ENCODE measurements at regions not wholly inside any gene's neighbourhood (a gene's known extent, or its start where the extent isn't known, plus 50 kb on each side); places are given as distances from the start of the nearest gene placed in this dataset.

DNA sequence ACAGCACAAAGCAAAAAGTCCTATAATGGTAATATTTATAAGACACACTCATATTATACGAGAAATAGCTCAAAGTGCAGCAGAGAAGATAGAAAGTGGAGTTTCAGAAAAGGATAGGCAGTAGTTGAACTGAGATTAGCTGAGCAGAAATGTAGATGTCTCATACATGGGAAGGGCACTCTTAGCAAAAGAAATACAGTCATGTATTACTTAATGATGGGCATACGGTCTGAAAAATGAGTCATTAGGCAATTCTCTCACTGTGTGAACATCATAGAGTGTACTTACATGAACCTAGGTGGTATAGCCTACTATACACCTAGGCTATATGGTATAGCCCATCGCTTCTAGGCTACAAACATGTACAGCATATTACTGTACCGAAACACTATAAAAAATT lies 671.3 kb downstream of the RPS29 start:
- DNase-seq (ENCODE audit: low spot score), result no peak
- H3K27ac ChIP-seq, result no peak overlapping the region
- ChIA-PET POLR2A (ENCODE audit: low non-redundant PET) (no interaction called here), CTCF (no interaction called here)
- TF ChIP-seq, protein P1, sequence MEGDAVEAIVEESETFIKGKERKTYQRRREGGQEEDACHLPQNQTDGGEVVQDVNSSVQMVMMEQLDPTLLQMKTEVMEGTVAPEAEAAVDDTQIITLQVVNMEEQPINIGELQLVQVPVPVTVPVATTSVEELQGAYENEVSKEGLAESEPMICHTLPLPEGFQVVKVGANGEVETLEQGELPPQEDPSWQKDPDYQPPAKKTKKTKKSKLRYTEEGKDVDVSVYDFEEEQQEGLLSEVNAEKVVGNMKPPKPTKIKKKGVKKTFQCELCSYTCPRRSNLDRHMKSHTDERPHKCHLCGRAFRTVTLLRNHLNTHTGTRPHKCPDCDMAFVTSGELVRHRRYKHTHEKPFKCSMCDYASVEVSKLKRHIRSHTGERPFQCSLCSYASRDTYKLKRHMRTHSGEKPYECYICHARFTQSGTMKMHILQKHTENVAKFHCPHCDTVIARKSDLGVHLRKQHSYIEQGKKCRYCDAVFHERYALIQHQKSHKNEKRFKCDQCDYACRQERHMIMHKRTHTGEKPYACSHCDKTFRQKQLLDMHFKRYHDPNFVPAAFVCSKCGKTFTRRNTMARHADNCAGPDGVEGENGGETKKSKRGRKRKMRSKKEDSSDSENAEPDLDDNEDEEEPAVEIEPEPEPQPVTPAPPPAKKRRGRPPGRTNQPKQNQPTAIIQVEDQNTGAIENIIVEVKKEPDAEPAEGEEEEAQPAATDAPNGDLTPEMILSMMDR (conservative IDR thresholded peaks at IDR 0.05; ENCODE audit: low read depth), result no peak

DNA sequence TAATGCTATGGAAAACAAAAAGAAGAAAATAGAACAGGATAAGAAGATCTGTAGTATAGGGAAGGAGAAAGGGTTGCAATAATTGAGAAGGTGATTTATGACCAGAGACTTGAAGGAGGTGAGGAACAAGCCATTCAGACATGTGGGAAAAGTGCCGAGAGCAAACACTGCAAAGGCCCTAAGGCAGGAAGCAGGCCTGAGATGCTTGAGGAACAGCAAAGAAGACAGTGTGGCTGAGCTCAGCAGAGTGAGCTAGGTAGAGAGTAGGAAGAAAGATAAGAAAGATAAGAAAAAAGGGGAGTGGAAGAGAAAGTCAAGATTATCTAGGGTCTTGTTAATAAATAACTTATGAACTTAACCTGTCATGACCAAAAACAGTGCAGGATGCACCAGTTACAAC lies 671.8 kb downstream of the RPS29 start:
- CTCF ChIA-PET, result no interaction called here
- no peak overlapping the region for H3K27ac ChIP-seq
- no peak for DNase-seq (ENCODE audit: low spot score)
- POLR2A ChIA-PET (ENCODE audit: low non-redundant PET), result no interaction called here
- TF ChIP-seq, protein P1 (conservative IDR thresholded peaks at IDR 0.05; ENCODE audit: low read depth), result no peak

DNA sequence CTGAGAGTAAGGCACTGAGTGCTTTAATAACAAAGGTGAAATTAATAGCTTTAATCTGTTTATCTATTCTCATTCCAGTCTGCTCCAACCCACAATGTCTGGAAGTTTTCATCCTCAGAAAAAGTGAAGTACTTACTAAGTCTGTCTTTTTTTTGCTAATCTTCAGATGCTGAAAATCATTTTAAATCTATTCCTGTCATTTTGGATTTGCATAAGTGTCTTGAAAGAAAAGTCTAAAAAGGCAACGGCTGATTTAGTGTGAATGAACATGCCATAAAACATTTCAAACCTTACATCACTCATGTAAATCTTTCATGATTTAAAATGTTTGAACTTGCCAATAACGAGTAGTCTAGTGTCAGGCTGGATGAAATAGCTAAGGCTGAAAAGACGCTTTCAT lies 685.6 kb downstream of the RPS29 start:
- ChIA-PET CTCF (interaction anchor here (0.6 to 0.7 kb wide), 2 partner anchors 20 to 433 kb away, joined by 5 to 6 read pairs; no protein-coding TSS in a partner anchor), POLR2A (ENCODE audit: low non-redundant PET) (no interaction called here)
- no peak overlapping the region for H3K27ac ChIP-seq
- no peak for DNase-seq (ENCODE audit: low spot score)
- TF ChIP-seq, protein P1 (conservative IDR thresholded peaks at IDR 0.05; ENCODE audit: low read depth), result no peak

DNA sequence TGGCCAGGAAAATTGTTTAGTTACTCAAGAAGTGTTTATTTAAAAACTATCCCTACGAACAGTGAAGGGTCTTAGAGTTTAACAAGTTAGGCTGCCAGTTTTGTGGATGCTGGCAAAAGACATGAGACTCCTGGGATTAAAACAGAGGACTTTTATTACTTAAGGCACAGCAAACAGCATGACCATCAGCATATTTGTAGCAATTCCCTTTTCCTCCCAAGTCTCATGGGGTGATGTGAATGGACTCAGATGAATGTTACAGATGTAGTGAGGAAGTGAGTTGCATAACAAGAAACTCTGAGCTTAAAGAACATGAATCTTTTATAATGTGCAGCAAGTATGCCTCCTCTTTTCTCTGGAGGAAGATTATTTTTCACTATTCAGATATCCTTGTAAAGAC lies 695.8 kb downstream of the RPS29 start:
- no peak overlapping the region for H3K27ac ChIP-seq
- ChIA-PET POLR2A (ENCODE audit: low non-redundant PET) (no interaction called here), CTCF (no interaction called here)
- TF ChIP-seq, protein P1 (conservative IDR thresholded peaks at IDR 0.05; ENCODE audit: low read depth), result no peak
- DNase-seq (ENCODE audit: low spot score), result no peak

DNA sequence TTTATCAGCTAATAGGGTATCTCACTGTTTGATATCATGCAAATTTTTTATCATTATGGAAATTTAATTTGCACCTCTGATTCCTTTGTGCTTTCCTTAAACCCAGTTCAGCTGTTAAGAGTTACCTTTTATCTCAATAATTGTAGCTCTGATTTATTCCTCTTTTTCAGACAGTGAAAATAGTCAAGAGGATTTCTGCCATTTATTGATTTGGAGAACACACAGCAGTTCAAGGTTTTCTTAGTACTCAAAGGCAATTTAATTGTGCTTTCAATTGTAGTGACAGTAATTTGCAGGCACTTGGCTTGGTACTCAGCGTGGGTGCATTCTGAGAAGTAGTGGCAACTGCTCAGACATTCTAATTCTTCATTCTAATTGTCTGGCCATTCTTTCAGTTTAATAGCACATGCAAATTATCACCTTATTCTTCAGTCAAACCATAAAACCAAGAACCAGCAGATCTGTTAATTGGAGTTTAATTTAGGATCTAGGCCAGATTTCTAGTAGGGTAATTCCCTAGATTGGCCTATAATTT lies 709.3 kb downstream of the RPS29 start:
- POLR2A ChIA-PET (ENCODE audit: low non-redundant PET), result no interaction called here
- H3K27ac ChIP-seq, result no peak overlapping the region
- CTCF ChIA-PET, result interaction anchor here (0.8 kb wide), 1 partner anchor 615 kb away, joined by 4 read pairs; no protein-coding TSS in a partner anchor
- TF ChIP-seq, protein P1 (conservative IDR thresholded peaks at IDR 0.05; ENCODE audit: low read depth), result no peak
- DNase-seq (ENCODE audit: low spot score), result no peak

DNA sequence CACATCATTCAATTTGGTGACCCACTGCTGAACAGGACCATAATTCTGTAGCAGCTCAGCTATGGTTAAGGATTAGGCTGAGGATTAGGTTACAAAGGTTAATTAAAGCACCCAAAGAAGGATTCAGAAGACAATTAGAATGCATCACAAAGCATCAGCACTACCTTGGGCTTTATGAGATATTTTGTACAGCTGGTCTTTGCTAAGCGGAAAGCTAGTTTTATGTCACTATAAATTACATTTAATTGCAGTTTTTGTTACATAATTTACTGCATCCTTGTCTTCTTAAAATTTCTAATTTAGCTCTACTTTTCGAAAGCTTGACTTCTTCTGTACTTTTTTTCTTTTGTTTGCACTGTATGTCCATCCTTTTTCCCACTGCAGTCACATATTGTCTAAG lies 711.5 kb downstream of the RPS29 start:
- POLR2A ChIA-PET (ENCODE audit: low non-redundant PET), result no interaction called here
- H3K27ac ChIP-seq, result no peak overlapping the region
- TF ChIP-seq, protein P1 (conservative IDR thresholded peaks at IDR 0.05; ENCODE audit: low read depth), result no peak
- no peak for DNase-seq (ENCODE audit: low spot score)
- CTCF ChIA-PET, result no interaction called here

- no peak for DNase-seq (ENCODE audit: low spot score)
- no peak overlapping the region for H3K27ac ChIP-seq
- CTCF ChIA-PET, result no interaction called here
- POLR2A ChIA-PET (ENCODE audit: low non-redundant PET), result no interaction called here
- TF ChIP-seq, protein P1 (conservative IDR thresholded peaks at IDR 0.05; ENCODE audit: low read depth), result no peak
These were observed 728.8 kb downstream of the RPS29 start for GRCh38 chr14:48857366-48857765.
